ENCODE measurements at regions not wholly inside any gene's neighbourhood (a gene's known extent, or its start where the extent isn't known, plus 50 kb on each side); places are given as distances from the start of the nearest gene placed in this dataset.

GRCh38 chr3:10628891-10629670, 123.7 kb upstream of the ATP2B2 start:
- H3K4me2 ChIP-seq, result no peak overlapping the region
- ATAC-seq, result no peak
- no peak for TF ChIP-seq RNF2 (IDR thresholded peaks at IDR 0.05; ENCODE audit: borderline replicate concordance, low read depth)
- no peak for TF ChIP-seq ATOH8 (CRISPR knock-in tag; IDR thresholded peaks at IDR 0.05; ENCODE audit: low read depth)
- TF ChIP-seq POLR2AphosphoS2 (conservative IDR thresholded peaks at IDR 0.05; ENCODE audit: low read length), result no peak
- TF ChIP-seq CBX8 (IDR thresholded peaks at IDR 0.05), result no peak
- no peak for TF ChIP-seq EP300 (IDR thresholded peaks at IDR 0.05)
- TF ChIP-seq SMC3 (IDR thresholded peaks at IDR 0.05), result no peak
- no peak for TF ChIP-seq MAX (IDR thresholded peaks at IDR 0.05)
- no peak for TF ChIP-seq NFE2L2 (conservative IDR thresholded peaks at IDR 0.05; ENCODE audit: low read length)
- TF ChIP-seq CTCF (IDR thresholded peaks at IDR 0.05), result no peak
- TF ChIP-seq ZC3H11A (IDR thresholded peaks at IDR 0.05), result no peak
- TF ChIP-seq HMGXB4 (CRISPR knock-in tag; IDR thresholded peaks at IDR 0.05; ENCODE audit: borderline replicate concordance), result no peak
- TF ChIP-seq ZNF302 (CRISPR knock-in tag; IDR thresholded peaks at IDR 0.05), result no peak
- no peak for TF ChIP-seq KDM1A (IDR thresholded peaks at IDR 0.05; ENCODE audit: low read depth)
- TF ChIP-seq BHLHE40 (IDR thresholded peaks at IDR 0.05; ENCODE audit: low read depth, low read length), result no peak
- no peak for TF ChIP-seq MAZ (IDR thresholded peaks at IDR 0.05; ENCODE audit: borderline replicate concordance, low read depth, low read length)
- no peak for TF ChIP-seq NR3C1 (IDR thresholded peaks at IDR 0.05)
- H3K4me1 ChIP-seq, result no peaks in the 10 kb centered on the region
- no peak for DNase-seq (ENCODE audit: low read depth in 1 of 2, low spot score in 1 of 2)
- 70% methylated on average over 29 of the region's 30 CpGs for WGBS (ENCODE audit: missing lambda C conversion rate)
- FAIRE-seq, result no peak
- no peak overlapping the region for H3K27ac ChIP-seq
- ChIA-PET CTCF (interaction anchor here (1.0 kb wide), 1 partner anchor 289 kb away, joined by 3 read pairs; no protein-coding TSS in a partner anchor), POLR2A (no interaction called here)
- H3K9me3 ChIP-seq, result no peaks in the 10 kb centered on the region
- no peak overlapping the region for H3K4me3 ChIP-seq

- FAIRE-seq, result no peak
- ATAC-seq, result no peak
- CTCF ChIA-PET, result no interaction called here
These were observed 124.3 kb upstream of the ATP2B2 start for GRCh38 chr3:10629671-10630040.

More at GRCh38 chr3:10629671-10630040, 124.3 kb upstream of the ATP2B2 start:
- DNase-seq (ENCODE audit: low read depth in 1 of 2, low spot score in 1 of 2), result no peak
- Histone ChIP-seq H3K9me3 (no peaks in the 10 kb centered on the region), H3K4me1 (no peaks in the 10 kb centered on the region), H3K4me3 (no peak overlapping the region), H3K4me2 (no peak overlapping the region), H3K27ac (no peak overlapping the region)
- POLR2A ChIA-PET, result no interaction called here
- 51% methylated on average over 7 of the region's 7 CpGs for WGBS (ENCODE audit: missing lambda C conversion rate)
- TF ChIP-seq POLR2A (IDR thresholded peaks at IDR 0.05; ENCODE audit: low read length) (no peak), KDM5A (IDR thresholded peaks at IDR 0.05) (no peak), HOXB5 (CRISPR knock-in tag; IDR thresholded peaks at IDR 0.05) (no peak), NPAS2 (CRISPR knock-in tag; IDR thresholded peaks at IDR 0.05; ENCODE audit: borderline replicate concordance) (no peak), HEYL (CRISPR knock-in tag; IDR thresholded peaks at IDR 0.05) (no peak), HDAC2 (IDR thresholded peaks at IDR 0.05) (no peak), EHMT2 (IDR thresholded peaks at IDR 0.05; ENCODE audit: low read depth) (no peak), RNF2 (IDR thresholded peaks at IDR 0.05; ENCODE audit: borderline replicate concordance, low read depth) (no peak), SREBF2 (IDR thresholded peaks at IDR 0.05) (no peak), BCL3 (IDR thresholded peaks at IDR 0.05) (no peak), MAFK (IDR thresholded peaks at IDR 0.05; ENCODE audit: partially characterized antibody) (no peak), ZNF302 (CRISPR knock-in tag; IDR thresholded peaks at IDR 0.05) (no peak), EHF (CRISPR knock-in tag; IDR thresholded peaks at IDR 0.05) (no peak), USF2 (IDR thresholded peaks at IDR 0.05) (no peak)
